ENCODE measurements at regions not wholly inside any gene's neighbourhood (a gene's known extent, or its start where the extent isn't known, plus 50 kb on each side); places are given as distances from the start of the nearest gene placed in this dataset.

GRCh38 chr11:109695696-109696095, 273.7 kb downstream of the C11orf87 start:
- no peak overlapping the region for H3K4me3 ChIP-seq (replicated peaks; ENCODE audit: low read depth, low read length)
- DNase-seq (ENCODE audit: low read depth) = peak; percentile 5
- no peak for TF ChIP-seq CTCF (IDR thresholded peaks at IDR 0.05; ENCODE audit: low read length, missing control alignments)

- DNase-seq (ENCODE audit: low read depth) = peak; percentile 2
- H3K4me3 ChIP-seq (replicated peaks; ENCODE audit: low read depth, low read length) = no peak overlapping the region
- TF ChIP-seq CTCF (IDR thresholded peaks at IDR 0.05; ENCODE audit: low read length, missing control alignments) = no peak
These were observed 274.4 kb downstream of the C11orf87 start for GRCh38 chr11:109696191-109696897.

GRCh38 chr11:109697140-109697843, 275.3 kb downstream of the C11orf87 start:
- DNase-seq (ENCODE audit: low read depth) = peak; percentile 73
- TF ChIP-seq CTCF (IDR thresholded peaks at IDR 0.05; ENCODE audit: low read length, missing control alignments) = peak; percentile 82

GRCh38 chr11:109698237-109698636, 276.2 kb downstream of the C11orf87 start:
- H3K4me3 ChIP-seq (replicated peaks; ENCODE audit: low read depth, low read length) = no peak overlapping the region
- no peak for DNase-seq (ENCODE audit: low read depth)
- no peak for TF ChIP-seq CTCF (IDR thresholded peaks at IDR 0.05; ENCODE audit: low read length, missing control alignments)

More at GRCh38 chr11:109697140-109697843, 275.3 kb downstream of the C11orf87 start:
- H3K4me3 ChIP-seq (replicated peaks; ENCODE audit: low read depth, low read length) = no peak overlapping the region

- TF ChIP-seq CTCF (IDR thresholded peaks at IDR 0.05; ENCODE audit: low read length, missing control alignments) = no peak
- DNase-seq (ENCODE audit: low read depth) = no peak
- H3K4me3 ChIP-seq (replicated peaks; ENCODE audit: low read depth, low read length) = no peak overlapping the region
These were observed 282.4 kb downstream of the C11orf87 start for GRCh38 chr11:109704432-109704831.

GRCh38 chr11:109706945-109707344, 285.0 kb downstream of the C11orf87 start:
- DNase-seq (ENCODE audit: low read depth) = no peak
- no peak for TF ChIP-seq CTCF (IDR thresholded peaks at IDR 0.05; ENCODE audit: low read length, missing control alignments)
- H3K4me3 ChIP-seq (replicated peaks; ENCODE audit: low read depth, low read length) = no peak overlapping the region
